ENCODE measurements at regions not wholly inside any gene's neighbourhood (a gene's known extent, or its start where the extent isn't known, plus 50 kb on each side); places are given as distances from the start of the nearest gene placed in this dataset.
A peak's percentile ranks its signal among the peaks of the same experiment; 100 is the strongest.
"Not testable (repeated sequence)": the region's sequence is repeated elsewhere in the genome, so short reads cannot be mapped to it uniquely, and the experiment has no call there.

GRCh38 chr2:87324335-87325041 is 302.8 kb upstream of the PLGLB1 start:
- not testable (repeated sequence) for H3K4me1 ChIP-seq (ENCODE audit: control insufficient read depth in 5 of 5, insufficient read depth in 5 of 5, low read length in 5 of 5); H3K9ac ChIP-seq (ENCODE audit: insufficient read depth in 1 of 2, low read length in 2 of 2); DNase-seq; H3K9me3 ChIP-seq (ENCODE audit: control insufficient read depth in 4 of 4, insufficient read depth in 3 of 4, low read length in 3 of 4); H3K4me3 ChIP-seq; H3K27me3 ChIP-seq (ENCODE audit: control insufficient read depth in 3 of 3, insufficient read depth in 3 of 3, low read length in 2 of 3); H3K36me3 ChIP-seq (ENCODE audit: control insufficient read depth in 4 of 4, insufficient read depth in 4 of 4, low read length in 4 of 4); H3K27ac ChIP-seq (ENCODE audit: low read depth in 1 of 2, low read length in 1 of 2)
- peak; percentile 17 for ATAC-seq (ENCODE audit: insufficient read depth, low FRiP score)
- 72 to 88% methylated on average over 4 to 5 of the region's 6 CpGs for whole genome bisulfite sequencing, 2 donors

DNA sequence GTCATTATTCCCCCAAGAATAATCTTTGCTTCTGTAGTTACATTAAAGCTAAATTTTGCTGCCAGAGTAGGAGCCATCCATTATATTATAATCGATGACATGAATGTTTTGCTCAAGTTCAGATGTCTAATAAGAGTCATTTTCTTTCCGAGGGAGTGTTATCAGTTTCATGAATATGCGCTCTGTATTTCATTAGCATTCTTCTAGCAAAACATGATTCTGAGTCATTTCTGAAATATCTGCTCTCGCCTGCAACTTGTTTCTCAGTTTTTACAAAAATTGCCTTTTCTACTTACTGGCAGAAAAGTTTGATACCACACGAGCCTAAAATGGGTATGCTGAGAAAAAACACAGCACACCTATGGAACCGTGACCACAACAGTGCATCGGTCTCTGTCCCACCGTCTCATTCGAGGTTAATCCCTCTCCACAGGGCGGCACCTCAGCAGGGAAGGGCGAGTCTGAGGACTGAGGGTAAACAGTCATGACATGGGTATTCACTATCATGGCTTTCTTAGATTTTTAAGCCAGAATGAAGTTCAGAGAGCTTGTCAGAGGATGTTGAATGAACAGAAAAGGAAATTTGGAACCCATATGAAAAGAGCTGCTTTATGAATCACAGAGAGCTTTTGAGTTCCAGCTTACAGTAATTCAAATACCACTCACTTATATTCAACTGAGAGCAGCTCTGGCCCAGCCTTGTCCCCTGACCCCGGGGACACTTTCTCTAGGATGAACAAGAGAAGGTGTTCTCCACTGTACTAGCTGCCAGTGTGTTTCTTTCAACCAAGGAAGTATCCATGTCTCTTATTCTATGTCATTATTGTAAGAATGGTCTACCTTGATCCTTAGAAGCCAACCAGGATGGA is 303.6 kb upstream of the PLGLB1 start:
- ATAC-seq (ENCODE audit: insufficient read depth, low FRiP score), result peak; percentile 28
- not testable (repeated sequence) for DNase-seq; H3K27ac ChIP-seq (ENCODE audit: low read depth in 1 of 2, low read length in 1 of 2); H3K9me3 ChIP-seq (ENCODE audit: control insufficient read depth in 4 of 4, insufficient read depth in 3 of 4, low read length in 3 of 4); H3K27me3 ChIP-seq (ENCODE audit: control insufficient read depth in 3 of 3, insufficient read depth in 3 of 3, low read length in 2 of 3); H3K9ac ChIP-seq (ENCODE audit: insufficient read depth in 1 of 2, low read length in 2 of 2); H3K4me3 ChIP-seq; H3K4me1 ChIP-seq (ENCODE audit: control insufficient read depth in 5 of 5, insufficient read depth in 5 of 5, low read length in 5 of 5); H3K36me3 ChIP-seq (ENCODE audit: control insufficient read depth in 4 of 4, insufficient read depth in 4 of 4, low read length in 4 of 4)
- WGBS, 2 donors, result 62 to 89% methylated on average over 4 to 6 of the region's 12 CpGs

DNA sequence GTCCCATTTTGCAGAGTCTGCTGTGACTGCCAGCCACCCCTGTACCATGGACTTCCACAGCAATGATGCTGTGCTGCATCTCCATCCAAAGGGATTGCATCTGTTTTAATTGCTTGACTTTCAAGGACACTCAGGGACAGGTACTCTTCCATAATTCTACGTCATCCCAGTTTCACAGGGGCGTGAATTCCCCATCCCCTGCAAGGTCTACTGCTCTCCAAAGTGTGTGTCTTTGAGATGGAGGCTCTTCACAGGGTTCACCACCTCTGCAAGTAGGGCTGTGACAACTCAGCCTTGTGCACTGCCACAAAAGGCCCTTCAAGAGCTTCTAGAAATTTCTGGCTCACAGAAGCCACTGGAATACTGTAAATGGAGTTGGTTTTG is 304.3 kb upstream of the PLGLB1 start:
- 92 to 93% methylated on average over 2 of the region's 2 CpGs for WGBS, 2 donors
- not testable (repeated sequence) for H3K9ac ChIP-seq (ENCODE audit: insufficient read depth in 1 of 2, low read length in 2 of 2); H3K27ac ChIP-seq (ENCODE audit: low read depth in 1 of 2, low read length in 1 of 2); H3K27me3 ChIP-seq (ENCODE audit: control insufficient read depth in 3 of 3, insufficient read depth in 3 of 3, low read length in 2 of 3); DNase-seq; H3K4me1 ChIP-seq (ENCODE audit: control insufficient read depth in 5 of 5, insufficient read depth in 5 of 5, low read length in 5 of 5); H3K4me3 ChIP-seq; ATAC-seq (ENCODE audit: insufficient read depth, low FRiP score); H3K9me3 ChIP-seq (ENCODE audit: control insufficient read depth in 4 of 4, insufficient read depth in 3 of 4, low read length in 3 of 4); H3K36me3 ChIP-seq (ENCODE audit: control insufficient read depth in 4 of 4, insufficient read depth in 4 of 4, low read length in 4 of 4)

DNA sequence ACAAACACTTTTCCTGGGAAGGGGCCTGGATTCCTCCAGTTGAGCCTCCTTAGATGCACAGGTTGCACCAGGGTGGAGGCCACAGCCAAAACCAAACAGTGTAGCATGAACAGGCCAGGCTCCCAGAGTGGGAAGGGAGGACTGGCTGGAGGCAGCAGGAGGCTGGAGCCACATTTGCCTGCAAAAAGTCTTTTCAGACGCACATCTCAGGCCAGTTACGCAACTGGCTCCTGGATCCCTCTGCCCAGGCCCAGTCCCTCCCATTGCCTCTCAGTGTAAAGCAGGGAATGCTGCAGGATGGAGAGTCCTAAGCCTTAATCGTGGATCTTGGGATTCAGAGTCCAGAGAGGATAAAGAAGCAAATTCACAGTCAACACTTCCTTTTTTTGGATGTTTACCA is 305.1 kb upstream of the PLGLB1 start:
- ATAC-seq (ENCODE audit: insufficient read depth, low FRiP score); H3K9me3 ChIP-seq (ENCODE audit: control insufficient read depth in 4 of 4, insufficient read depth in 3 of 4, low read length in 3 of 4); H3K4me1 ChIP-seq (ENCODE audit: control insufficient read depth in 5 of 5, insufficient read depth in 5 of 5, low read length in 5 of 5); H3K9ac ChIP-seq (ENCODE audit: insufficient read depth in 1 of 2, low read length in 2 of 2); DNase-seq; H3K36me3 ChIP-seq (ENCODE audit: control insufficient read depth in 4 of 4, insufficient read depth in 4 of 4, low read length in 4 of 4); H3K27me3 ChIP-seq (ENCODE audit: control insufficient read depth in 3 of 3, insufficient read depth in 3 of 3, low read length in 2 of 3); H3K4me3 ChIP-seq; H3K27ac ChIP-seq (ENCODE audit: low read depth in 1 of 2, low read length in 1 of 2): not testable (repeated sequence)
- 68 to 78% methylated on average over 2 of the region's 3 CpGs for WGBS, 2 donors

- ATAC-seq (ENCODE audit: insufficient read depth, low FRiP score); H3K4me3 ChIP-seq; H3K4me1 ChIP-seq (ENCODE audit: control insufficient read depth in 5 of 5, insufficient read depth in 5 of 5, low read length in 5 of 5); H3K9ac ChIP-seq (ENCODE audit: insufficient read depth in 1 of 2, low read length in 2 of 2); H3K27ac ChIP-seq (ENCODE audit: low read depth in 1 of 2, low read length in 1 of 2); H3K9me3 ChIP-seq (ENCODE audit: control insufficient read depth in 4 of 4, insufficient read depth in 3 of 4, low read length in 3 of 4); DNase-seq; H3K36me3 ChIP-seq (ENCODE audit: control insufficient read depth in 4 of 4, insufficient read depth in 4 of 4, low read length in 4 of 4); H3K27me3 ChIP-seq (ENCODE audit: control insufficient read depth in 3 of 3, insufficient read depth in 3 of 3, low read length in 2 of 3): not testable (repeated sequence)
- 86 to 97% methylated on average over 3 to 4 of the region's 4 CpGs for WGBS, 2 donors
These were observed 306.2 kb upstream of the PLGLB1 start for GRCh38 chr2:87327648-87328371.

DNA sequence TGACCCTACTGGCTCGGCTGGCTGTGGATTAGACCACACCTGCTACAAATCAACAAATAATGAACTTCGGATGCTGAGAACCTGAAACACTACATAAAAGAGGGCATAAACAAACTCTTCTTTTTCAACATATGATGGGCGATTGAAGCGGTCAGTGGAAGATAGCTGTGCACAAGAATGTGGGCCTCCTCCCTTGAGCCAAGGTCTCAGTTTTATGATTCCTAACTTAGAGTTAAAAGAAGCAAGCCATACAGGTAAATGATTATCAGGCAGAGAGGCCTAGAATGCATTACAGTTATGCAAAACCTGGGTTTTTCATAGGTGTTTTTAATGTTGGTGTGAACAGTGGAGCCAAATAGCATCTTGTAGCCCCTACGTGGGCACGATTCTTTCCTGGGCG is 307.9 kb upstream of the PLGLB1 start:
- H3K27me3 ChIP-seq (ENCODE audit: control insufficient read depth in 3 of 3, insufficient read depth in 3 of 3, low read length in 2 of 3); DNase-seq; H3K9me3 ChIP-seq (ENCODE audit: control insufficient read depth in 4 of 4, insufficient read depth in 3 of 4, low read length in 3 of 4); H3K36me3 ChIP-seq (ENCODE audit: control insufficient read depth in 4 of 4, insufficient read depth in 4 of 4, low read length in 4 of 4); H3K4me3 ChIP-seq; H3K4me1 ChIP-seq (ENCODE audit: control insufficient read depth in 5 of 5, insufficient read depth in 5 of 5, low read length in 5 of 5); H3K9ac ChIP-seq (ENCODE audit: insufficient read depth in 1 of 2, low read length in 2 of 2); H3K27ac ChIP-seq (ENCODE audit: low read depth in 1 of 2, low read length in 1 of 2); ATAC-seq (ENCODE audit: insufficient read depth, low FRiP score): not testable (repeated sequence)
- WGBS, 2 donors, result 97 to 98% methylated on average over 5 to 6 of the region's 7 CpGs

GRCh38 chr2:87330486-87330885 is 308.8 kb upstream of the PLGLB1 start:
- not testable (repeated sequence) for H3K4me1 ChIP-seq (ENCODE audit: control insufficient read depth in 5 of 5, insufficient read depth in 5 of 5, low read length in 5 of 5); ATAC-seq (ENCODE audit: insufficient read depth, low FRiP score); H3K4me3 ChIP-seq; H3K27me3 ChIP-seq (ENCODE audit: control insufficient read depth in 3 of 3, insufficient read depth in 3 of 3, low read length in 2 of 3); H3K9ac ChIP-seq (ENCODE audit: insufficient read depth in 1 of 2, low read length in 2 of 2); DNase-seq; H3K27ac ChIP-seq (ENCODE audit: low read depth in 1 of 2, low read length in 1 of 2); H3K9me3 ChIP-seq (ENCODE audit: control insufficient read depth in 4 of 4, insufficient read depth in 3 of 4, low read length in 3 of 4); H3K36me3 ChIP-seq (ENCODE audit: control insufficient read depth in 4 of 4, insufficient read depth in 4 of 4, low read length in 4 of 4)
- no CpG with 5 or more reads among the region's 4 CpGs for WGBS, 2 donors

Data from lung (tissue), 9 donors.